NB4 (cell line): ENCODE measurements at regions not wholly inside any gene's neighbourhood (a gene's known extent, or its start where the extent isn't known, plus 50 kb on each side); places are given as distances from the start of the nearest gene placed in this dataset.

Experiments used
- MYC ChIP-seq: IDR thresholded peaks from 2 replicates; pipeline ENCODE4 v1.6.1; 2011; ENCODE audit warnings: low read depth, low read length
- POLR2A ChIP-seq: IDR thresholded peaks from 2 replicates; pipeline ENCODE4 v1.6.1; 2011; ENCODE audit warnings: mild to moderate bottlenecking; ENCODE audit not compliant: insufficient read length; ENCODE audit errors: extremely low read depth
- TF ChIP-seq, protein P1 (sequence below): IDR thresholded peaks from one replicate; pipeline ENCODE4 v1.5.1; 2012; ENCODE audit warnings: low read depth, low read length
- TF ChIP-seq, protein P2 (sequence below): IDR thresholded peaks from 2 replicates; pipeline ENCODE4 v1.6.1; 2011; ENCODE audit warnings: low read depth, low read length

DNA sequence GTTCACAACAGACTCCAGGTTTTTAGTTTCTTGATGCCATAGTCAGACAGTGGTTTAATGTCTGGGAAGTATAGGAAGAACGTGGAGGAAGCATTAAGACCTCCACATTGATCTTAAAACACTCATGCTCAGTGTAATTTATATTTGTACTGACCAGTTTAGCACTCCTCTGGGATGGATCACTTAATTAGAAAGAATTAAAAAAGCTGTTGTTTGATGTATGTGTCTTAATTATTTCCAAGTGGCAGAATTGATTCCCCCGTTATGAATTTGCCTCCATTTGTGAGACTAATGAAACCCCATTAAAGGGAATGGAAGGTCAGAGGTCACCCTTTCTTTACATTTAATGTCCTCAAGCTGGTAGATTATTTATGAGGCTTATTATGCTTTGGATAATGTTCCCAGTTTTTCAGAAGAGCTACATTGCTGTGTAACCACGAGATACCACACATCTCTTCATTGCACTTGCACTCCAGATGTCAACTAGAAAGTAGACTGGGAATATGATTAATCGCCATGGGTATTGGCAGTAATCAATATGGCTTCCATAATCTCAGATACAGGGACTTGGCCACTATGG lies 270.0 kb upstream of the JAG1 start:
- TF ChIP-seq POLR2A: no peak
- TF ChIP-seq, protein P1, sequence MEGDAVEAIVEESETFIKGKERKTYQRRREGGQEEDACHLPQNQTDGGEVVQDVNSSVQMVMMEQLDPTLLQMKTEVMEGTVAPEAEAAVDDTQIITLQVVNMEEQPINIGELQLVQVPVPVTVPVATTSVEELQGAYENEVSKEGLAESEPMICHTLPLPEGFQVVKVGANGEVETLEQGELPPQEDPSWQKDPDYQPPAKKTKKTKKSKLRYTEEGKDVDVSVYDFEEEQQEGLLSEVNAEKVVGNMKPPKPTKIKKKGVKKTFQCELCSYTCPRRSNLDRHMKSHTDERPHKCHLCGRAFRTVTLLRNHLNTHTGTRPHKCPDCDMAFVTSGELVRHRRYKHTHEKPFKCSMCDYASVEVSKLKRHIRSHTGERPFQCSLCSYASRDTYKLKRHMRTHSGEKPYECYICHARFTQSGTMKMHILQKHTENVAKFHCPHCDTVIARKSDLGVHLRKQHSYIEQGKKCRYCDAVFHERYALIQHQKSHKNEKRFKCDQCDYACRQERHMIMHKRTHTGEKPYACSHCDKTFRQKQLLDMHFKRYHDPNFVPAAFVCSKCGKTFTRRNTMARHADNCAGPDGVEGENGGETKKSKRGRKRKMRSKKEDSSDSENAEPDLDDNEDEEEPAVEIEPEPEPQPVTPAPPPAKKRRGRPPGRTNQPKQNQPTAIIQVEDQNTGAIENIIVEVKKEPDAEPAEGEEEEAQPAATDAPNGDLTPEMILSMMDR: no peak
- TF ChIP-seq MYC: no peak
- TF ChIP-seq, protein P2, sequence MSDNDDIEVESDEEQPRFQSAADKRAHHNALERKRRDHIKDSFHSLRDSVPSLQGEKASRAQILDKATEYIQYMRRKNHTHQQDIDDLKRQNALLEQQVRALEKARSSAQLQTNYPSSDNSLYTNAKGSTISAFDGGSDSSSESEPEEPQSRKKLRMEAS: no peak
